CD14-positive monocyte (primary cell): ENCODE measurements at regions not wholly inside any gene's neighbourhood (a gene's known extent, or its start where the extent isn't known, plus 50 kb on each side); places are given as distances from the start of the nearest gene placed in this dataset.

Experiments
- DNase-seq, 3 donors: peaks; one replicate each; pipeline ENCODE4 v3.0.0-alpha.2; 2011 to 2022
- H2AFZ ChIP-seq: 2 replicates; pipeline ENCODE4 v1.6.0; 2012; ENCODE audit warnings: mild to moderate bottlenecking, low read depth, low read length, inconsistent platforms; ENCODE audit not compliant: insufficient read depth, poor library complexity, severe bottlenecking
- H3K27ac ChIP-seq, 2 donors: 1 replicate in 1 of 2; 2 replicates in 1 of 2; pipeline ENCODE4 v1.5.1; 2012 to 2013; ENCODE audit warnings: low read length in 2 of 2, control low read depth in 1 of 2, inconsistent platforms in 1 of 2, low read depth in 1 of 2, mild to moderate bottlenecking in 1 of 2
- H3K27me3 ChIP-seq, 2 donors: one replicate each; pipeline versions ENCODE4 v1.6.0 to v1.6.1; 2011 to 2013; ENCODE audit warnings: low read length in 2 of 2; ENCODE audit not compliant: control insufficient read depth in 2 of 2, insufficient read depth in 2 of 2
- H3K36me3 ChIP-seq, 2 donors: replicated peaks in 1 of 2; 1 replicate in 1 of 2; 2 replicates in 1 of 2; pipeline versions ENCODE4 v1.5.1 to v1.6.1; 2012 to 2013; ENCODE audit warnings: low read length in 2 of 2, control low read depth in 1 of 2, inconsistent platforms in 1 of 2, mild to moderate bottlenecking in 1 of 2; ENCODE audit not compliant: insufficient read depth in 2 of 2, control insufficient read depth in 1 of 2
- H3K4me1 ChIP-seq, 2 donors: 1 replicate in 1 of 2; 2 replicates in 1 of 2; pipeline versions ENCODE4 v1.5.1 to v1.6.1; 2012 to 2013; ENCODE audit warnings: low read length in 2 of 2, control low read depth in 1 of 2, inconsistent platforms in 1 of 2, mild to moderate bottlenecking in 1 of 2, moderate library complexity in 1 of 2; ENCODE audit not compliant: insufficient read depth in 2 of 2, control insufficient read depth in 1 of 2
- H3K4me2 ChIP-seq: replicated peaks from 2 replicates; pipeline ENCODE3; 2012; ENCODE audit warnings: low read length, moderate library complexity, mild to moderate bottlenecking; ENCODE audit not compliant: poor library complexity, severe bottlenecking; ENCODE audit errors: extremely low read depth
- H3K4me3 ChIP-seq, 3 experiments: fragments of 200-600 bp in 1 of 3; sonication (generic) in 1 of 3; replicated peaks in 1 of 3; 1 replicate in 2 of 3; 2 replicates in 1 of 3; pipeline ENCODE4 v1.5.1; 2011 to 2013; ENCODE audit warnings: low read length in 3 of 3, mild to moderate bottlenecking in 3 of 3, control low read depth in 2 of 3, low read depth in 2 of 3, inconsistent platforms in 1 of 3, moderate library complexity in 1 of 3
- H3K79me2 ChIP-seq: 2 replicates; pipeline ENCODE4 v1.6.0; 2012; ENCODE audit warnings: mild to moderate bottlenecking, control low read depth, inconsistent platforms, low read length, moderate library complexity; ENCODE audit not compliant: insufficient read depth
- H3K9ac ChIP-seq: 2 replicates; pipeline ENCODE4 v1.6.0; 2017; ENCODE audit warnings: low read length, mild to moderate bottlenecking; ENCODE audit not compliant: insufficient read depth, poor library complexity, severe bottlenecking
- H3K9me3 ChIP-seq, 2 donors: replicated peaks in 1 of 2; 1 replicate in 1 of 2; 2 replicates in 1 of 2; pipeline versions ENCODE4 v1.5.1 to v1.6.1; 2012 to 2013; ENCODE audit warnings: low read length in 2 of 2, control low read depth in 1 of 2; ENCODE audit not compliant: control insufficient read depth in 1 of 2, insufficient read depth in 1 of 2
- H4K20me1 ChIP-seq: 2 replicates; pipeline ENCODE4 v1.6.0; 2012; ENCODE audit warnings: mild to moderate bottlenecking, low read length, control low read depth, moderate library complexity; ENCODE audit not compliant: insufficient read depth
- H3K27ac Mint-ChIP-seq, 7 donors: one replicate each; pipeline ENCODE4 v1.8.0; 2020; ENCODE audit warnings: mild to moderate bottlenecking in 7 of 7, mixed read lengths in 7 of 7, moderate library complexity in 6 of 7, inconsistent platforms in 2 of 7
- H3K27me3 Mint-ChIP-seq, 3 donors: one replicate each; pipeline ENCODE4 v1.8.0; 2021 to 2022; ENCODE audit warnings: low read depth in 3 of 3, mild to moderate bottlenecking in 3 of 3, mixed read lengths in 3 of 3, moderate library complexity in 3 of 3, inconsistent platforms in 1 of 3
- H3K36me3 Mint-ChIP-seq, 2 donors: one replicate each; pipeline ENCODE4 v1.8.0; 2020; ENCODE audit warnings: mixed read lengths in 2 of 2, inconsistent platforms in 1 of 2, mild to moderate bottlenecking in 1 of 2
- H3K4me1 Mint-ChIP-seq: one replicate; pipeline ENCODE4 v1.8.0; 2020; ENCODE audit warnings: mild to moderate bottlenecking, mixed read lengths
- H3K4me3 Mint-ChIP-seq, 2 donors: one replicate each; pipeline ENCODE4 v1.8.0; 2020; ENCODE audit warnings: mild to moderate bottlenecking in 2 of 2, mixed read lengths in 2 of 2, moderate library complexity in 1 of 2
- H3K9me3 Mint-ChIP-seq, 7 donors: one replicate each; pipeline ENCODE4 v1.8.0; 2020 to 2022; ENCODE audit warnings: mixed read lengths in 7 of 7, mild to moderate bottlenecking in 6 of 7, moderate library complexity in 6 of 7, inconsistent platforms in 2 of 7
- CTCF ChIP-seq: fragments of 200-600 bp; IDR thresholded peaks from one replicate; pipeline ENCODE4 v1.8.0; 2022; ENCODE audit warnings: antibody characterized with exemption, mild to moderate bottlenecking
- WGBS: methylation state at CpG from one replicate; pipeline ENCODE4 v1.1.5; 2013; ENCODE audit warnings: missing lambda C conversion rate; ENCODE audit not compliant: insufficient coverage; 5-methylcytosine and 5-hydroxymethylcytosine counted together
- intact Hi-C, 2 donors: fragments of 100-400 bp; cut with micrococcal nuclease; formaldehyde crosslinking; loops; one replicate each; pipeline versions ENCODE4 v1.15.0 to v1.15.1; 2023

- Mint-ChIP-seq H3K9me3 (peaks cover 0 to 2% (median 0%) of the 10 kb centered on the region in 7 donors), H3K4me1 (peaks cover 45% of the 10 kb centered on the region), H3K36me3 (peaks cover 0 to 3% of the 10 kb centered on the region in 2 donors), H3K27me3 (no peaks in the 10 kb centered on the region), H3K4me3 (peak overlapping the region; percentile 64 to 77), H3K27ac (peak overlapping the region; percentile 84 to 94 (median 92))
- Histone ChIP-seq H3K36me3 (no peaks in the 10 kb centered on the region), H3K27me3 (no peaks in the 10 kb centered on the region), H3K9me3 (no peaks in the 10 kb centered on the region), H3K4me1 (peaks cover 30 to 32% of the 10 kb centered on the region in 2 donors), H3K27ac (peak overlapping the region; percentile 71 to 85), H3K4me2 (peak overlapping the region; percentile 61), H4K20me1 (no peaks in the 10 kb centered on the region), H3K4me3 (peak overlapping the region in 2 of 3 experiments; percentile 45 to 54), H3K9ac (peak overlapping the region; percentile 32), H2AFZ (peak overlapping the region; percentile 51), H3K79me2 (no peaks in the 10 kb centered on the region)
- DNase-seq, result peak; percentile 60 to 84 (median 64)
- no peak for TF ChIP-seq CTCF
- intact Hi-C loops, result loop anchor here in 1 of 2 donors (10.0 kb wide), 1 partner anchor 54 kb away; no protein-coding TSS in a partner anchor
- 20% methylated on average over 1 of the region's 6 CpGs for WGBS
Measured at GRCh38 chr12:92208613-92209121, 63.0 kb upstream of the BTG1 start.

- peaks cover 30 to 32% of the 10 kb centered on the region in 2 donors for H3K4me1 ChIP-seq
- H3K4me1 Mint-ChIP-seq, result peaks cover 42% of the 10 kb centered on the region
- H3K4me3 ChIP-seq, result no peak overlapping the region
- WGBS, result no CpG with 5 or more reads among the region's 1 CpG
- H3K9me3 Mint-ChIP-seq, result peaks cover 0 to 2% (median 0%) of the 10 kb centered on the region in 7 donors
- no peak overlapping the region for H3K9ac ChIP-seq
- H3K4me3 Mint-ChIP-seq, result no peak overlapping the region
- intact Hi-C loops, result loop anchor here in 1 of 2 donors (10.0 kb wide), 1 partner anchor 52 kb away; no protein-coding TSS in a partner anchor
- no peaks in the 10 kb centered on the region for H3K27me3 ChIP-seq
- no peaks in the 10 kb centered on the region for H3K36me3 ChIP-seq
- H3K9me3 ChIP-seq, result no peaks in the 10 kb centered on the region
- H3K27me3 Mint-ChIP-seq, result peaks cover 0 to 3% (median 0%) of the 10 kb centered on the region in 3 donors
- peaks cover 0 to 3% of the 10 kb centered on the region in 2 donors for H3K36me3 Mint-ChIP-seq
- peak in 1 of 3 donors; percentile 27 for DNase-seq
- no peaks in the 10 kb centered on the region for H3K79me2 ChIP-seq
- H3K4me2 ChIP-seq, result no peak overlapping the region
- H3K27ac ChIP-seq, result no peak overlapping the region
- H4K20me1 ChIP-seq, result no peaks in the 10 kb centered on the region
- H2AFZ ChIP-seq, result no peak overlapping the region
- H3K27ac Mint-ChIP-seq, result no peak overlapping the region
- TF ChIP-seq CTCF, result no peak
Measured at GRCh38 chr12:92206596-92206995, 61.0 kb upstream of the BTG1 start.
